ENCODE measurements at regions not wholly inside any gene's neighbourhood (a gene's known extent, or its start where the extent isn't known, plus 50 kb on each side); places are given as distances from the start of the nearest gene placed in this dataset.

- TF ChIP-seq, protein P1, sequence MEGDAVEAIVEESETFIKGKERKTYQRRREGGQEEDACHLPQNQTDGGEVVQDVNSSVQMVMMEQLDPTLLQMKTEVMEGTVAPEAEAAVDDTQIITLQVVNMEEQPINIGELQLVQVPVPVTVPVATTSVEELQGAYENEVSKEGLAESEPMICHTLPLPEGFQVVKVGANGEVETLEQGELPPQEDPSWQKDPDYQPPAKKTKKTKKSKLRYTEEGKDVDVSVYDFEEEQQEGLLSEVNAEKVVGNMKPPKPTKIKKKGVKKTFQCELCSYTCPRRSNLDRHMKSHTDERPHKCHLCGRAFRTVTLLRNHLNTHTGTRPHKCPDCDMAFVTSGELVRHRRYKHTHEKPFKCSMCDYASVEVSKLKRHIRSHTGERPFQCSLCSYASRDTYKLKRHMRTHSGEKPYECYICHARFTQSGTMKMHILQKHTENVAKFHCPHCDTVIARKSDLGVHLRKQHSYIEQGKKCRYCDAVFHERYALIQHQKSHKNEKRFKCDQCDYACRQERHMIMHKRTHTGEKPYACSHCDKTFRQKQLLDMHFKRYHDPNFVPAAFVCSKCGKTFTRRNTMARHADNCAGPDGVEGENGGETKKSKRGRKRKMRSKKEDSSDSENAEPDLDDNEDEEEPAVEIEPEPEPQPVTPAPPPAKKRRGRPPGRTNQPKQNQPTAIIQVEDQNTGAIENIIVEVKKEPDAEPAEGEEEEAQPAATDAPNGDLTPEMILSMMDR (IDR thresholded peaks at IDR 0.05) = no peak
- TF ChIP-seq, protein P2, sequence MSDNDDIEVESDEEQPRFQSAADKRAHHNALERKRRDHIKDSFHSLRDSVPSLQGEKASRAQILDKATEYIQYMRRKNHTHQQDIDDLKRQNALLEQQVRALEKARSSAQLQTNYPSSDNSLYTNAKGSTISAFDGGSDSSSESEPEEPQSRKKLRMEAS (IDR thresholded peaks at IDR 0.05) = no peak
Measured at GRCh38 chr18:71798986-71799673, 745.0 kb downstream of the CBLN2 start.
